NB4 (cell line): ENCODE measurements at regions not wholly inside any gene's neighbourhood (a gene's known extent, or its start where the extent isn't known, plus 50 kb on each side); places are given as distances from the start of the nearest gene placed in this dataset.

Source experiments
- POLR2A ChIP-seq: IDR thresholded peaks from 2 replicates; pipeline ENCODE4 v1.6.1; 2011; ENCODE audit warnings: mild to moderate bottlenecking; ENCODE audit not compliant: insufficient read length; ENCODE audit errors: extremely low read depth
- TF ChIP-seq, protein P1 (sequence below): IDR thresholded peaks from one replicate; pipeline ENCODE4 v1.5.1; 2012; ENCODE audit warnings: low read depth, low read length

GRCh38 chr10:118841881-118842605 is 87.3 kb upstream of the CACUL1 start:
- TF ChIP-seq, protein P1, sequence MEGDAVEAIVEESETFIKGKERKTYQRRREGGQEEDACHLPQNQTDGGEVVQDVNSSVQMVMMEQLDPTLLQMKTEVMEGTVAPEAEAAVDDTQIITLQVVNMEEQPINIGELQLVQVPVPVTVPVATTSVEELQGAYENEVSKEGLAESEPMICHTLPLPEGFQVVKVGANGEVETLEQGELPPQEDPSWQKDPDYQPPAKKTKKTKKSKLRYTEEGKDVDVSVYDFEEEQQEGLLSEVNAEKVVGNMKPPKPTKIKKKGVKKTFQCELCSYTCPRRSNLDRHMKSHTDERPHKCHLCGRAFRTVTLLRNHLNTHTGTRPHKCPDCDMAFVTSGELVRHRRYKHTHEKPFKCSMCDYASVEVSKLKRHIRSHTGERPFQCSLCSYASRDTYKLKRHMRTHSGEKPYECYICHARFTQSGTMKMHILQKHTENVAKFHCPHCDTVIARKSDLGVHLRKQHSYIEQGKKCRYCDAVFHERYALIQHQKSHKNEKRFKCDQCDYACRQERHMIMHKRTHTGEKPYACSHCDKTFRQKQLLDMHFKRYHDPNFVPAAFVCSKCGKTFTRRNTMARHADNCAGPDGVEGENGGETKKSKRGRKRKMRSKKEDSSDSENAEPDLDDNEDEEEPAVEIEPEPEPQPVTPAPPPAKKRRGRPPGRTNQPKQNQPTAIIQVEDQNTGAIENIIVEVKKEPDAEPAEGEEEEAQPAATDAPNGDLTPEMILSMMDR, result no peak
- no peak for TF ChIP-seq POLR2A
